SK-N-SH (cell line): ENCODE measurements at regions not wholly inside any gene's neighbourhood (a gene's known extent, or its start where the extent isn't known, plus 50 kb on each side); places are given as distances from the start of the nearest gene placed in this dataset.
"Not testable (repeated sequence)": the region's sequence is repeated elsewhere in the genome, so short reads cannot be mapped to it uniquely, and the experiment has no call there.

Source experiments
- CTCF ChIP-seq: fragments of 200-600 bp; sonication (generic); IDR thresholded peaks from 2 replicates; pipeline ENCODE4 v1.6.1; 2017; ENCODE audit warnings: antibody characterized with exemption, mild to moderate bottlenecking, moderate library complexity
- EP300 ChIP-seq, 2 experiments: IDR thresholded peaks; 2 replicates each; pipeline versions ENCODE4 v1.4.0 to v1.6.1; 2012; ENCODE audit warnings: borderline replicate concordance in 1 of 2, low read depth in 1 of 2, low read length in 1 of 2
- FOXM1 ChIP-seq: IDR thresholded peaks from 2 replicates; pipeline ENCODE4 v1.4.0; 2012; ENCODE audit warnings: low read depth, mild to moderate bottlenecking
- MXI1 ChIP-seq: IDR thresholded peaks from 2 replicates; pipeline ENCODE4 v1.6.1; 2012; ENCODE audit warnings: mild to moderate bottlenecking, low read depth, low read length, improper control_type of control experiment
- POLR2AphosphoS5 ChIP-seq: IDR thresholded peaks from 2 replicates; pipeline ENCODE4 v1.6.1; 2012; ENCODE audit warnings: low read depth, low read length
- REST ChIP-seq: IDR thresholded peaks from 2 replicates; pipeline ENCODE4 v1.6.1; 2012; ENCODE audit warnings: mild to moderate bottlenecking, low read depth, low read length, moderate library complexity
- TAF1 ChIP-seq: IDR thresholded peaks from 2 replicates; pipeline ENCODE4 v1.6.1; 2012; ENCODE audit warnings: low read depth, mild to moderate bottlenecking, low read length, moderate library complexity, borderline replicate concordance
- USF1 ChIP-seq: IDR thresholded peaks from 2 replicates; pipeline ENCODE4 v1.4.0; 2012; ENCODE audit warnings: low read depth, borderline replicate concordance
- YY1 ChIP-seq: IDR thresholded peaks from 2 replicates; pipeline ENCODE4 v1.4.0; 2012; ENCODE audit warnings: low read depth, mild to moderate bottlenecking

GRCh38 chr1:76738355-76738754 is 128.9 kb upstream of the ST6GALNAC5 start:
- TF ChIP-seq CTCF; EP300 (IDR thresholded peaks at IDR 0.05; ENCODE audit: borderline replicate concordance in 1 of 2, low read depth in 1 of 2, low read length in 1 of 2); TAF1; YY1; FOXM1; USF1; POLR2AphosphoS5; REST; MXI1: not testable (repeated sequence)
